Activated CD8-positive, alpha-beta memory T cell treated with anti-CD3 and anti-CD28 coated beads for 1 hour (primary cell): ENCODE measurements at regions not wholly inside any gene's neighbourhood (a gene's known extent, or its start where the extent isn't known, plus 50 kb on each side); places are given as distances from the start of the nearest gene placed in this dataset.
"Not testable (repeated sequence)": the region's sequence is repeated elsewhere in the genome, so short reads cannot be mapped to it uniquely, and the experiment has no call there.

Experiments used
- DNase-seq, 2 donors: peaks; one replicate each; pipeline ENCODE4 v3.0.0-alpha.2; 2020; ENCODE audit warnings: low read depth in 1 of 2; ENCODE audit errors: extremely low read depth in 1 of 2

GRCh38 chr2:195538937-195539336 lies 118.1 kb upstream of the SLC39A10 start:
- no peak for DNase-seq

- DNase-seq = no peak
Measured at GRCh38 chr2:195537811-195538210, 119.2 kb upstream of the SLC39A10 start.

GRCh38 chr2:195536906-195537305 lies 120.1 kb upstream of the SLC39A10 start:
- DNase-seq = no peak

- peak in 1 of 2 donors; percentile 45 for DNase-seq
Measured at GRCh38 chr2:195535911-195536522, 121.0 kb upstream of the SLC39A10 start.

GRCh38 chr2:195534971-195535370 lies 122.1 kb upstream of the SLC39A10 start:
- DNase-seq = no peak

GRCh38 chr2:195533771-195534642 lies 123.0 kb upstream of the SLC39A10 start:
- peak in 1 of 2 donors; percentile 30 for DNase-seq

- DNase-seq = no peak
Measured at GRCh38 chr2:195532628-195533271, 124.3 kb upstream of the SLC39A10 start.

- no peak for DNase-seq
Measured at GRCh38 chr2:195532255-195532627, 124.8 kb upstream of the SLC39A10 start.

- DNase-seq = no peak
Measured at GRCh38 chr2:195531754-195532153, 125.3 kb upstream of the SLC39A10 start.

- not testable (repeated sequence) for DNase-seq
Measured at GRCh38 chr2:195523242-195523641, 133.8 kb upstream of the SLC39A10 start.

- DNase-seq = no peak
Measured at GRCh38 chr2:195521589-195521988, 135.4 kb upstream of the SLC39A10 start.

- no peak for DNase-seq
Measured at GRCh38 chr2:195520671-195521155, 136.3 kb upstream of the SLC39A10 start.

- DNase-seq = no peak
Measured at GRCh38 chr2:195515551-195515950, 141.5 kb upstream of the SLC39A10 start.

- no peak for DNase-seq
Measured at GRCh38 chr2:195514365-195514764, 142.7 kb upstream of the SLC39A10 start.

GRCh38 chr2:195513119-195513518 lies 143.9 kb upstream of the SLC39A10 start:
- DNase-seq = no peak

- DNase-seq = no peak
Measured at GRCh38 chr2:195509551-195509950, 147.5 kb upstream of the SLC39A10 start.

- DNase-seq = no peak
Measured at GRCh38 chr2:195508139-195508455, 148.9 kb upstream of the SLC39A10 start.

- no peak for DNase-seq
Measured at GRCh38 chr2:195507447-195508138, 149.4 kb upstream of the SLC39A10 start.

GRCh38 chr2:195505701-195506100 lies 151.3 kb upstream of the SLC39A10 start:
- DNase-seq = no peak

- DNase-seq = no peak
Measured at GRCh38 chr2:195503208-195503607, 153.8 kb upstream of the SLC39A10 start.

- DNase-seq = no peak
Measured at GRCh38 chr2:195501746-195502145, 155.3 kb upstream of the SLC39A10 start.
